ENCODE measurements at regions not wholly inside any gene's neighbourhood (a gene's known extent, or its start where the extent isn't known, plus 50 kb on each side); places are given as distances from the start of the nearest gene placed in this dataset.

DNA sequence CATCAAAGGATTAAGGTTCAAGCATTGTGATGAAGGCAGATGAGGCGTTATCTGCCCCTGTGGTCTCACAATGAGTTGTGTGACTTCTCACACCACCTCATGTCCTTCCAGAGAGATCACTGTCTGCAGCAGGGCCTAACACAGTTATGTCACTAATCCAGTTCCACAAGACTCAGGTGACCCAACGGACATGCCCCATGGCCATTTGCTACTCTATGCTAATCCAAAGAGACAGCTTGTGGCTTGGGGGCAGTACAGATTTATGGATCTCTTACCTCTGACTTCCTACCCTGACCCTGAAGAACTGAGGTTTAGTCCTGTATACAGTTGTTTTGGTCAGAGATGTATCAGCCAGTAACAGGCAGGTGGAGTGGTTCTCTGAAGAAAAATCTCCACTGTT, 147.1 kb downstream of the GLUL start:
- TF ChIP-seq, protein P1, sequence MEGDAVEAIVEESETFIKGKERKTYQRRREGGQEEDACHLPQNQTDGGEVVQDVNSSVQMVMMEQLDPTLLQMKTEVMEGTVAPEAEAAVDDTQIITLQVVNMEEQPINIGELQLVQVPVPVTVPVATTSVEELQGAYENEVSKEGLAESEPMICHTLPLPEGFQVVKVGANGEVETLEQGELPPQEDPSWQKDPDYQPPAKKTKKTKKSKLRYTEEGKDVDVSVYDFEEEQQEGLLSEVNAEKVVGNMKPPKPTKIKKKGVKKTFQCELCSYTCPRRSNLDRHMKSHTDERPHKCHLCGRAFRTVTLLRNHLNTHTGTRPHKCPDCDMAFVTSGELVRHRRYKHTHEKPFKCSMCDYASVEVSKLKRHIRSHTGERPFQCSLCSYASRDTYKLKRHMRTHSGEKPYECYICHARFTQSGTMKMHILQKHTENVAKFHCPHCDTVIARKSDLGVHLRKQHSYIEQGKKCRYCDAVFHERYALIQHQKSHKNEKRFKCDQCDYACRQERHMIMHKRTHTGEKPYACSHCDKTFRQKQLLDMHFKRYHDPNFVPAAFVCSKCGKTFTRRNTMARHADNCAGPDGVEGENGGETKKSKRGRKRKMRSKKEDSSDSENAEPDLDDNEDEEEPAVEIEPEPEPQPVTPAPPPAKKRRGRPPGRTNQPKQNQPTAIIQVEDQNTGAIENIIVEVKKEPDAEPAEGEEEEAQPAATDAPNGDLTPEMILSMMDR (IDR thresholded peaks at IDR 0.05), result no peak

DNA sequence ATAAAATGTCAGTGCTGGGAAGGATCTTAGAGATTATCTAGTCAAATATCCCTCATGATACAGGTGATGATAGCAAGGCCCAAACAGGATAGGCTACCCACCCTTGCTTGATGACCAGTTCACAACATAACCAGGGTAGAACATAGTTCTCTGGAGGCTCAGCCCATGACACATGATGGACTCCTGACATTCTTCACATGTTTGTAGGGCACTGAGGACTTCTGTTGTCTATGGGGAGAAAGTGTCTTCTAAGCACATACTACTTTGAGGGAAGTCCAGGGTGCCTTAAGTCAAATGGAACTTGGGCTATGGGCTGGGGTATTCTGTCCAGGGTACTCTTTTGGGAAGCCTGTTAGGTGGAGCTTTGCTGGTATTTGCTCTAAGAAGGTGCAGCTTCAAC, 148.9 kb downstream of the GLUL start:
- TF ChIP-seq, protein P1 (IDR thresholded peaks at IDR 0.05), result no peak

DNA sequence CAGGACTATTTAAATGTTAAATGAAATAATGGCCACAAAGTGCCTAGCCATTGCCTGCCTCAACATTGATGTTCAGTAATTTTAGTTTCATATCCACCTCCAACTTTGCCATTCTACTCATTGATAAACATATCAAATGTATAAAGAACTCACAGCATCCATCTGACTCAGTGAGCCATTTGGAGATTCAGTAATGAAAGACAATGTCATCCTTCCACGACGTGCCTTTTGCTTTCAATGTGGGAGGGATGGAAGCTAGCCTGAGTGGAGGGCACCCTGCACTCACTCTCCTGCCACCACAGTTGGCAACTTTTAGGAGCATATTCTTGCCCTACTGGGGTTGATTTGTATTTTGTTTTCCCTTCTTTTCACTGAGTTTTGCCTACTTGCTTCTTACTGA, 151.5 kb downstream of the GLUL start:
- TF ChIP-seq, protein P1 (IDR thresholded peaks at IDR 0.05), result no peak

DNA sequence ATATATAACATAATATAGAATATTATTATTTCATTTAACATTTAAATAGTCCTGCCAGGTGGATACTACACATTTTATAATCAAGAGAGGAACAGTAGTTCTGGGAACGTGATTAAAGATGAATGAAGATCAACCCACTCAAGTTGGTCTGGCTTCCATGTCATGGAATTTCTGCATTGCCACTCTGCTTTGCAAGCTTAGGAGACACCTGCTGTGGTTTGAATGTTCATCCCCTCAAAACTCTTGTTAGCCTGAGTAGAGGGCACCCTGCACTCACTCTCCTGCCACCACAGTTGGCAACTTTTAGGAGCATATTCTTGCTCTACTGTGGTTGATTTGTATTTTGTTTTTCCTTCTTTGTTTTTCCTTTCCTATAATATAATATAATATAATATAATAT, 153.2 kb downstream of the GLUL start:
- TF ChIP-seq, protein P1 (IDR thresholded peaks at IDR 0.05), result no peak

DNA sequence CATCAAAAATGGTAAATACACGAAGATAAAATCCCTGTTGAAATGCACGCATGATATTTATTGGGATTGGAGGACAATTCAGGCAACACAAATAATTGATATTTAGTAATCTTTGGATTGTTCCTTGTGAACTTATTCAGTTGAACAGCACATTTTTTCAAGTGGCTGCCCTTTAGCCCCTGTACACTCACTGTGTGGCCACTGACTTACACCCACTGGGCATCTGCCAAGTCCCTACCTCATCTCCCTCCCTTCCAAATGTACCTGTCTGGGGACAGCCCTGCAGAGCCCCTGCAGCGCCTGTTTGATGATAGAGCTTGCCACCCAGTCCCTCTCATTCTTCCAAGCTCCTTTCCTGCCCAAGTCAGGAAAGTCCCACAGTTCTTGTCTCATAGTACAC, 154.3 kb downstream of the GLUL start:
- TF ChIP-seq, protein P1 (IDR thresholded peaks at IDR 0.05), result no peak

DNA sequence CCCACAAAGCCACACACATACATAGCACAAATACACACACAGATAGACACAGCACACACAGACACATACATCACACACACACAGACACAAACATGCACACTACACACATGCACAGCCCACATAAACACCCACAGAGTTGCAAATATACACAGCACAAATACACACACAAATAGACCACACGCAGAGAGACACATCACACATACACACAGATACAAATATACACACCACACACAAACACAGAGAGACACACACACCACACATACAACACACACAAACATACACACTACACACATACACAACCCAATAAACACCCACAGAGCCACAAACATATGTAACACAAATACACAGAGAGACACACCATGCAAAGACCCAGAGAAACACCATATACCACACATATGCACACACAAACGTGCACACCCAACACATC, 154.9 kb downstream of the GLUL start:
- TF ChIP-seq, protein P1 (IDR thresholded peaks at IDR 0.05), result no peak

DNA sequence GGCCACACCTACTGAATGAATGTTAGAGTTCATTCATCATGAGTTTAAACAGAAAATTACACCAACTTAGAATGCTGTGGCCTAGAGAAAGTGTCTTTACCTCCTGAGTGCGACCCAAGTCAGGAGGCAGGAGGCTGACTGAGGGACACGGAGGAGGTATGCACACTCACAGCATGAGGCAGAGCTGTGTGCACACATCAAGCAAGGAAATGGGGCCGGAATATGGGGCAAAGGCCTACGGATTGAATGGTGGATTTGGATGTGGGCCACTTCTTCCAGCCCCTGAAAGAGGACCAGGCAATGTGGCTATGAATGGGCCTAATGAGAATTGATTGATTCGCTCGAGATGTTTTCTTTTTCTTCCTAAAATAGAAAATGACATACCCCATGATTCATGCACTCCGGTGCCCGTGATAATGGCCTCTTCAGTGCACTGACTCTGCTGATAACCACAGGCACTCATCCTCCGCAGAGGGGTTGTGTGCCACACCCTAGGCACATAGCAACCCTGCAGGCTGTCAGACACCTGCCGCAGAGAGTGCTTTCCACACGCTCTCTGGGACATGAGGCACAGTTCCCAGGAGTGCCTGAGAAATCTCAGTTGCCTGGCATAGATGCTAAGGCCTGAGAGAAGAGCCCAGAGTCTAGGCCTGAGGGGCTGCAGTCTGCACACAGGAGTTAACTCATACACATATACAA, 155.5 kb downstream of the GLUL start:
- TF ChIP-seq, protein P1 (IDR thresholded peaks at IDR 0.05), result no peak

DNA sequence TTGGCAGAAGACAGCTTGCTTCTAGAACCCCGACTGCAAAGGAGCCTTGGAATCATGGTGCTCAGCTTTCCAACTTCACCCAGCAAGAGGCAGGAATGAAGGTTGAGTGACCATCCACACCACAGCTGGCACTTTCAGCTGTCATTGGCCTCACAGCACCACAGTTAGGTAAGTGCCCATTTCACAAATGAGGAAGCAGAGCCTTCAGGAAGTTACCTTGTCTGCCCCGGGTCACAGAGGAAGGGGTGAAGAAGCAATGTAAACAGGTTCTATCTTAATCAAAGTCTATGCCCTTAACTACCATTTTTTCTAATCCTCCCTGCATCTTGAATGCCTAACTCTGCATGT, 156.0 kb downstream of the GLUL start:
- TF ChIP-seq, protein P1 (IDR thresholded peaks at IDR 0.05), result no peak

Data from LNCAP (cell line).